ENCODE measurements at regions not wholly inside any gene's neighbourhood (a gene's known extent, or its start where the extent isn't known, plus 50 kb on each side); places are given as distances from the start of the nearest gene placed in this dataset.

GRCh38 chr22:49097171-49097925, 730.3 kb downstream of the BRD1 start:
- TF ChIP-seq GATA2 (IDR thresholded peaks at IDR 0.05; ENCODE audit: low read depth, low read length) (no peak), GATA3 (IDR thresholded peaks at IDR 0.05; ENCODE audit: low read depth, low read length) (no peak)

GRCh38 chr22:49096476-49096875, 731.2 kb downstream of the BRD1 start:
- TF ChIP-seq GATA2 (IDR thresholded peaks at IDR 0.05; ENCODE audit: low read depth, low read length) (no peak), GATA3 (IDR thresholded peaks at IDR 0.05; ENCODE audit: low read depth, low read length) (no peak)

- no peak for TF ChIP-seq GATA3 (IDR thresholded peaks at IDR 0.05; ENCODE audit: low read depth, low read length)
Measured at GRCh38 chr22:49095366-49095765, 732.3 kb downstream of the BRD1 start.

- TF ChIP-seq GATA3 (IDR thresholded peaks at IDR 0.05; ENCODE audit: low read depth, low read length) (no peak), GATA2 (IDR thresholded peaks at IDR 0.05; ENCODE audit: low read depth, low read length) (no peak)
Measured at GRCh38 chr22:49094858-49095257, 732.8 kb downstream of the BRD1 start.

GRCh38 chr22:49094151-49094550, 733.5 kb downstream of the BRD1 start:
- no peak for TF ChIP-seq GATA3 (IDR thresholded peaks at IDR 0.05; ENCODE audit: low read depth, low read length)

GRCh38 chr22:49093192-49093880, 734.3 kb downstream of the BRD1 start:
- TF ChIP-seq GATA2 (IDR thresholded peaks at IDR 0.05; ENCODE audit: low read depth, low read length) (no peak), GATA3 (IDR thresholded peaks at IDR 0.05; ENCODE audit: low read depth, low read length) (no peak)

- no peak for TF ChIP-seq GATA3 (IDR thresholded peaks at IDR 0.05; ENCODE audit: low read depth, low read length)
- no peak for TF ChIP-seq GATA2 (IDR thresholded peaks at IDR 0.05; ENCODE audit: low read depth, low read length)
Measured at GRCh38 chr22:49092716-49093115, 735.0 kb downstream of the BRD1 start.

GRCh38 chr22:49091917-49092545, 735.6 kb downstream of the BRD1 start:
- TF ChIP-seq GATA2 (IDR thresholded peaks at IDR 0.05; ENCODE audit: low read depth, low read length) (no peak), GATA3 (IDR thresholded peaks at IDR 0.05; ENCODE audit: low read depth, low read length) (no peak)

- TF ChIP-seq GATA2 (IDR thresholded peaks at IDR 0.05; ENCODE audit: low read depth, low read length), result no peak
- no peak for TF ChIP-seq GATA3 (IDR thresholded peaks at IDR 0.05; ENCODE audit: low read depth, low read length)
Measured at GRCh38 chr22:49091451-49091850, 736.2 kb downstream of the BRD1 start.

- no peak for TF ChIP-seq GATA3 (IDR thresholded peaks at IDR 0.05; ENCODE audit: low read depth, low read length)
- no peak for TF ChIP-seq GATA2 (IDR thresholded peaks at IDR 0.05; ENCODE audit: low read depth, low read length)
Measured at GRCh38 chr22:49090853-49091135, 736.9 kb downstream of the BRD1 start.

- TF ChIP-seq GATA3 (IDR thresholded peaks at IDR 0.05; ENCODE audit: low read depth, low read length) (no peak), GATA2 (IDR thresholded peaks at IDR 0.05; ENCODE audit: low read depth, low read length) (no peak)
Measured at GRCh38 chr22:49090061-49090852, 737.4 kb downstream of the BRD1 start.

- TF ChIP-seq GATA2 (IDR thresholded peaks at IDR 0.05; ENCODE audit: low read depth, low read length), result no peak
- TF ChIP-seq GATA3 (IDR thresholded peaks at IDR 0.05; ENCODE audit: low read depth, low read length), result no peak
Measured at GRCh38 chr22:49088801-49089791, 738.6 kb downstream of the BRD1 start.
